ENCODE measurements at regions not wholly inside any gene's neighbourhood (a gene's known extent, or its start where the extent isn't known, plus 50 kb on each side); places are given as distances from the start of the nearest gene placed in this dataset.

- H3K9me1 ChIP-seq (ENCODE audit: insufficient read depth, low read length), result peaks cover 2% of the 10 kb centered on the region; the same call in 1 of the 2 replicates
- H2AK5ac ChIP-seq (ENCODE audit: low read depth, low read length), result peak overlapping the region; percentile 94
- peak overlapping the region; percentile 62 to 80; a peak in 3 of 4 replicates for H4K8ac ChIP-seq (ENCODE audit: low read depth in 2 of 2, low read length in 2 of 2)
- H3K4me1 ChIP-seq (ENCODE audit: control insufficient read depth, insufficient read depth, low read length), result peaks cover 14% of the 10 kb centered on the region
- H3K4me3 ChIP-seq (ENCODE audit: insufficient read depth, low read depth, low read length), result no peak overlapping the region
- H4K91ac ChIP-seq (ENCODE audit: insufficient read depth, low read depth, low read length), result peak overlapping the region; percentile 98
- H2AFZ ChIP-seq (replicated peaks; ENCODE audit: low read length, poor library complexity), result no peak overlapping the region
- intact Hi-C loops (cut with micrococcal nuclease) (no loop called here), in situ Hi-C loops (cut with MboI; ENCODE audit: low sequenced_read_pairs) (no loop called here), dilution Hi-C loops (cut with HindIII; ENCODE audit: low sequenced_read_pairs, unreplicated experiment) (no loop called here)
- H4K20me1 ChIP-seq (ENCODE audit: insufficient read depth, low read length), result no peaks in the 10 kb centered on the region
- CTCF ChIA-PET, result interaction anchor here (1.0 kb wide), 1 partner anchor 14 kb away, joined by 3 read pairs; no protein-coding TSS in a partner anchor
- H3K27ac ChIP-seq (ENCODE audit: insufficient read depth, low read length), result peak overlapping the region; percentile 45; the same call in 1 of the 2 replicates
- H3K18ac ChIP-seq (ENCODE audit: low read depth, low read length), result peak overlapping the region; percentile 89; the same call in 1 of the 2 replicates
- peak overlapping the region; percentile 76 for H3K4ac ChIP-seq (ENCODE audit: low read depth, low read length)
- peak overlapping the region; percentile 79; the same call in 1 of the 2 replicates for H3K56ac ChIP-seq (ENCODE audit: extremely low read depth, insufficient read depth, low read length)
- H2BK15ac ChIP-seq (ENCODE audit: low read depth, low read length), result peak overlapping the region; percentile 68; the same call in 1 of the 3 replicates
- no peaks in the 10 kb centered on the region for H3K79me1 ChIP-seq (ENCODE audit: low read depth in 1 of 2, low read length in 2 of 2)
- H3K23ac ChIP-seq (ENCODE audit: low read depth, low read length), result peak overlapping the region; percentile 18; the same call in 1 of the 2 replicates
- H2BK5ac ChIP-seq (ENCODE audit: low read depth, low read length, poor library complexity, severe bottlenecking), result peak overlapping the region; percentile 90
- peak overlapping the region; percentile 94 for H2BK120ac ChIP-seq (ENCODE audit: low read depth, low read length)
- H2BK20ac ChIP-seq (ENCODE audit: low read depth, low read length), result peak overlapping the region; percentile 95
- ATAC-seq (ENCODE audit: low read depth) (no peak), DNase-seq (no peak)
- H3K14ac ChIP-seq (replicated peaks; ENCODE audit: low read depth, low read length), result peak overlapping the region; percentile 68
- H3K9me3 ChIP-seq (ENCODE audit: control insufficient read depth, insufficient read depth, low read length), result no peaks in the 10 kb centered on the region
- H4K5ac ChIP-seq (ENCODE audit: low read depth, low read length), result peak overlapping the region; percentile 88; the same call in 1 of the 2 replicates
- no peaks in the 10 kb centered on the region for H3K36me3 ChIP-seq (ENCODE audit: control insufficient read depth, insufficient read depth, low read length)
- TF ChIP-seq BHLHE40 (IDR thresholded peaks at IDR 0.05; ENCODE audit: low read depth, low read length) (no peak), CEBPB (IDR thresholded peaks at IDR 0.05; ENCODE audit: low read depth, low read length) (no peak), FOS (IDR thresholded peaks at IDR 0.05; ENCODE audit: low read depth, low read length) (no peak), CTCF (conservative IDR thresholded peaks at IDR 0.05; ENCODE audit: low read depth, low read length) (no peak), RAD21 (IDR thresholded peaks at IDR 0.05; ENCODE audit: low read length) (no peak), NFE2L2 (IDR thresholded peaks at IDR 0.05; ENCODE audit: low read depth, low read length) (no peak), MAFK (IDR thresholded peaks at IDR 0.05; ENCODE audit: low read depth, low read length) (no peak)
- POLR2A ChIA-PET (ENCODE audit: unreplicated experiment), result interaction anchor here (0.5 kb wide), 1 partner anchor 33 kb away, joined by 3 read pairs; no protein-coding TSS in a partner anchor
- peak overlapping the region; percentile 41; the same call in 1 of the 2 replicates for H3K9ac ChIP-seq (ENCODE audit: low read depth, low read length)
- WGBS, 2 experiments (ENCODE audit: extremely low coverage in 2 of 2, insufficient read length in 1 of 2), result 88% methylated on average over 1 of the region's 4 CpGs; no CpG with 5 or more reads in 1 of the 2 experiments
- H3K4me2 ChIP-seq (ENCODE audit: low read depth, low read length), result no peak overlapping the region
- no peaks in the 10 kb centered on the region for H3K27me3 ChIP-seq (ENCODE audit: control insufficient read depth, insufficient read depth, low read length)
- peak overlapping the region; percentile 52 for H2AK9ac ChIP-seq (replicated peaks; ENCODE audit: low read depth, low read length, poor library complexity)
- BruUV-seq (replicated peaks), result no TSS peak
Measured at GRCh38 chr2:21468624-21469023, 344.9 kb downstream of the TDRD15 start.

Measured in IMR-90 (cell line).